Right atrium auricular region (tissue), 2 donors: ENCODE measurements at regions not wholly inside any gene's neighbourhood (a gene's known extent, or its start where the extent isn't known, plus 50 kb on each side); places are given as distances from the start of the nearest gene placed in this dataset.

ENCODE experiments used
- DNase-seq: peaks from one replicate; pipeline ENCODE4 v3.0.0-alpha.2; 2019; ENCODE audit warnings: low spot score
- H3K27ac ChIP-seq, 2 donors: fragments of 200-600 bp; sonication (generic); 1 replicate in 1 of 2; 2 replicates in 1 of 2; pipeline ENCODE4 v1.5.1; 2016 to 2019
- H3K27me3 ChIP-seq, 2 donors: fragments of 200-600 bp; sonication (generic); one replicate each; pipeline versions ENCODE4 v1.5.1 to v1.6.0; 2017 to 2019
- H3K36me3 ChIP-seq: fragments of 200-600 bp; sonication (generic); one replicate; pipeline ENCODE4 v1.5.1; 2016
- H3K4me1 ChIP-seq, 2 donors: fragments of 200-600 bp; sonication (generic); one replicate each; pipeline versions ENCODE4 v1.5.1 to v1.6.0; 2017 to 2019
- H3K4me3 ChIP-seq, 2 donors: fragments of 200-600 bp; sonication (generic); 1 replicate in 1 of 2; 2 replicates in 1 of 2; pipeline ENCODE4 v1.5.1; 2017 to 2019; ENCODE audit warnings: mild to moderate bottlenecking in 1 of 2, moderate library complexity in 1 of 2
- H3K9me3 ChIP-seq, 2 donors: fragments of 200-600 bp; sonication (generic); one replicate each; pipeline ENCODE4 v1.5.1; 2019
- TF ChIP-seq, protein P1 (sequence below), 2 donors: fragments of 200-600 bp; sonication (generic); IDR thresholded peaks; one replicate each; pipeline ENCODE4 v1.5.1; 2019; ENCODE audit warnings: antibody characterized with exemption in 2 of 2

DNA sequence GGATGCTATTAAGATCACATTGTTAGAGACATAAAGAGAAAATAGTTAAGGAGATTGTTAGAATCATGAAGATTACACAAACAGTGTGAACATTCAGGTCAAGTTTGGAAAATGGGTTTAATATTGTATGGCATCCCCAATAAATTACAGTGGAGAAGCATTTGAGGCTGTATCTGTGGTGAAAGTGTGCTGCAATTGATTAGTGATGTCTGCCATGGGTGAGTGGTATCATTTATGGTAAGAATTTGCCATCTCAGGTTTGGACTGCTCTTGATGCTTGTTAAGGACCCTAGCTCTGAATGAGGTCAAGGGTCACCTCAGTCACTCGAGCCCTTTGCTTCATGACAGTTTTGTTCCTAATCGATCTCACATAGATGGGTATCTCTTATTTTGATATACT lies 265.7 kb upstream of the SRRM4 start:
- TF ChIP-seq, protein P1, sequence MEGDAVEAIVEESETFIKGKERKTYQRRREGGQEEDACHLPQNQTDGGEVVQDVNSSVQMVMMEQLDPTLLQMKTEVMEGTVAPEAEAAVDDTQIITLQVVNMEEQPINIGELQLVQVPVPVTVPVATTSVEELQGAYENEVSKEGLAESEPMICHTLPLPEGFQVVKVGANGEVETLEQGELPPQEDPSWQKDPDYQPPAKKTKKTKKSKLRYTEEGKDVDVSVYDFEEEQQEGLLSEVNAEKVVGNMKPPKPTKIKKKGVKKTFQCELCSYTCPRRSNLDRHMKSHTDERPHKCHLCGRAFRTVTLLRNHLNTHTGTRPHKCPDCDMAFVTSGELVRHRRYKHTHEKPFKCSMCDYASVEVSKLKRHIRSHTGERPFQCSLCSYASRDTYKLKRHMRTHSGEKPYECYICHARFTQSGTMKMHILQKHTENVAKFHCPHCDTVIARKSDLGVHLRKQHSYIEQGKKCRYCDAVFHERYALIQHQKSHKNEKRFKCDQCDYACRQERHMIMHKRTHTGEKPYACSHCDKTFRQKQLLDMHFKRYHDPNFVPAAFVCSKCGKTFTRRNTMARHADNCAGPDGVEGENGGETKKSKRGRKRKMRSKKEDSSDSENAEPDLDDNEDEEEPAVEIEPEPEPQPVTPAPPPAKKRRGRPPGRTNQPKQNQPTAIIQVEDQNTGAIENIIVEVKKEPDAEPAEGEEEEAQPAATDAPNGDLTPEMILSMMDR (IDR thresholded peaks at IDR 0.05), result no peak
- Histone ChIP-seq H3K36me3 (no peaks in the 10 kb centered on the region), H3K9me3 (no peaks in the 10 kb centered on the region), H3K4me3 (no peak overlapping the region), H3K27ac (no peak overlapping the region), H3K27me3 (no peaks in the 10 kb centered on the region), H3K4me1 (no peaks in the 10 kb centered on the region)
- no peak for DNase-seq

DNA sequence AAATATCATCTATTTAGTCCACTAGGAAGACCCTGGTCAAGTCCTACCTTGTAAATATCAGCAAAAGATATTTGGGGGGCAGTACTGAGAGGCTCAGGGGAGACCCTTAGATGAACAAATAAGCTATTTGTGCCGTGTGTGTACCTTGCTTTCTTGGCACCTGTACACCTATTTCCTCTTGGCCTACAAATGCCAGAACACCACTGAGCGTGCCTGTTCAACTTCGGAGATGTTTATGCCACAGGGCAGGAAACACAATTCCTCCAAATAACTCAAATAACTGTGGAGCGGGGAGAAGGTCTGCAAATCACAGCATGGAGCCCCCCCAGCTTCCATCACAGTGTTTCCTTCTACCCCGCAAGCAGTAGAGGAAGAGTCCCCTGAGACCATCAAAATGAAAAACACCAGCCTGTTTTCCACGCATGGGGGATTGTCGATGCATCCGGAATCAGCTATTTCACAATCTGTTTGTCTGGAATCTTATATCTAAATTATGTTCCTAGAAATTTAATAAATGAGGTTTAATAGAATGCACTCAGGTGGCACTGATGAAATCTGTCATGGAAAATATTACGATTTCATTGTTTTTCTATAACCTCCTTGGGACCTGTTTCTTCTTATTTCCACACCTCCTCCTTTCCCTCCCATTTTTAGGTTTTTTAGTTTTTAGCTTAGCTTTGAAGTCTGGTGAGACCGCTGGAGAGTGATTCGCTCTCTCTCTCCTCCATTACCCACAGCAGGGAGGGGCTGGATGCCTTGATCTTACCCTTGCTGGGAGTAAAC lies 254.0 kb upstream of the SRRM4 start:
- Histone ChIP-seq H3K4me3 (no peak overlapping the region), H3K27ac (no peak overlapping the region), H3K36me3 (no peaks in the 10 kb centered on the region), H3K27me3 (no peaks in the 10 kb centered on the region), H3K4me1 (no peaks in the 10 kb centered on the region), H3K9me3 (peaks cover 0 to 6% of the 10 kb centered on the region in 2 donors)
- TF ChIP-seq, protein P1 (IDR thresholded peaks at IDR 0.05), result no peak
- no peak for DNase-seq

GRCh38 chr12:118727979-118728366 lies 253.4 kb upstream of the SRRM4 start:
- Histone ChIP-seq H3K4me3 (no peak overlapping the region), H3K9me3 (peaks cover 0 to 6% of the 10 kb centered on the region in 2 donors)

DNA sequence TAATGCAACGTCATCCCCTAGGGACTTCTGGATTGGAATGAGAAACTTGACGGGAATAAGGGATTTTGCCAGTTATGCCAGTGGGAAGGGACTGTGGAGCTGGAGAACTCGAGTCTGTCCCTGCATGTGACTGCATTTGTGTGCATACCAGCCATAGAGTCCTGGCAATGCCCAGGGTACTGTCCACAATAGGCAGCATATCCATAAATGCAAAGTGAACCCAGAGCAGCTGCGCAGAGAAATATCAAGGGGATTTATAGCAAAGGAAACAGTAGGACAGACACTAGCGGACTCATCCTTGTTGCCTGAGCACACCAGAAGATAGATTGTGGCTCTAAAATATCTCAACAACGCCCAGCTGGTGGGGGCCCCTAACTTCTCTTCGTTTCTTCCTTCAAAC lies 247.1 kb upstream of the SRRM4 start:
- no peaks in the 10 kb centered on the region for H3K27me3 ChIP-seq
- no peaks in the 10 kb centered on the region for H3K4me1 ChIP-seq
- DNase-seq, result no peak
- H3K36me3 ChIP-seq, result no peaks in the 10 kb centered on the region
- H3K9me3 ChIP-seq, result no peaks in the 10 kb centered on the region
- TF ChIP-seq, protein P1 (IDR thresholded peaks at IDR 0.05), result no peak
- H3K4me3 ChIP-seq, result no peak overlapping the region
- H3K27ac ChIP-seq, result no peak overlapping the region

More at GRCh38 chr12:118727979-118728366, 253.4 kb upstream of the SRRM4 start:
- Histone ChIP-seq H3K4me1 (no peaks in the 10 kb centered on the region), H3K27ac (no peak overlapping the region), H3K36me3 (no peaks in the 10 kb centered on the region), H3K27me3 (no peaks in the 10 kb centered on the region)
- TF ChIP-seq, protein P1 (IDR thresholded peaks at IDR 0.05), result no peak
- no peak for DNase-seq

DNA sequence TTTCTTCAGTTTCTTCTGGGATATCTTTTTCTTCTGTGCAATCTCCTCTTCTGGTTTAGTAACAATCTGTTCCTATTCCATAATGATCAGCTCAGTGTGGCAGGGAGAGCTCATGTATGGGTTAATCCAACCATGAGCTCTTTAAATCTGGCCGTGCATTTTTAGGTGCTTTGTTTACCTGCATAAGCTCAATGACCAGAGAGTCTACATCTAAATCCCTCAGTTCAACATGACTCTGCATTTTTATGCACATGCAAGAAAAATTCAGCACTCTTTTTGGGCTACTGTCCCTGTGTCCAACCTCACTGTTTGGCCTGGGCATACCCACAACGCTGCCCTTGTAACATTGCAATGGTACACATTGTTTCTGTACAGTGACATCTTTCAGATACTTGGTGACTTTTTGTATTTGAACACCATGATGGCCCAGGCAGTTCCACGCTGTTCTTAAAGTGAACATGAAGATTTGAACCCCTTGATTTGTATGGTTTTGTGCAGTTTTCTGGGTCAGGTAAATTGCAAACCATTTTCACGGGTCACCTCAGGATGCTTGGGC lies 243.3 kb upstream of the SRRM4 start:
- Histone ChIP-seq H3K27ac (no peak overlapping the region), H3K36me3 (no peaks in the 10 kb centered on the region), H3K4me1 (no peaks in the 10 kb centered on the region), H3K4me3 (no peak overlapping the region), H3K27me3 (no peaks in the 10 kb centered on the region), H3K9me3 (no peaks in the 10 kb centered on the region)
- DNase-seq, result no peak
- TF ChIP-seq, protein P1 (IDR thresholded peaks at IDR 0.05), result no peak
